ENCODE measurements at regions not wholly inside any gene's neighbourhood (a gene's known extent, or its start where the extent isn't known, plus 50 kb on each side); places are given as distances from the start of the nearest gene placed in this dataset.
"Not testable (repeated sequence)": the region's sequence is repeated elsewhere in the genome, so short reads cannot be mapped to it uniquely, and the experiment has no call there.

- Mint-ChIP-seq H3K36me3 (ENCODE audit: low read depth, unreplicated experiment) (no peaks in the 10 kb centered on the region), H3K9me3 (ENCODE audit: unreplicated experiment) (no peaks in the 10 kb centered on the region), H3K4me3 (ENCODE audit: unreplicated experiment) (no peak overlapping the region), H3K27me3 (ENCODE audit: low read depth, unreplicated experiment) (no peaks in the 10 kb centered on the region), H3K27ac (ENCODE audit: unreplicated experiment) (no peak overlapping the region), H3K4me1 (ENCODE audit: low read depth, unreplicated experiment) (no peaks in the 10 kb centered on the region)
- no peak overlapping the region for H3K4me2 ChIP-seq (ENCODE audit: low read length)
- FAIRE-seq: no peak
- H3K27me3 ChIP-seq (ENCODE audit: insufficient read depth, low read length): no peaks in the 10 kb centered on the region
- no peak overlapping the region for H3K27ac ChIP-seq (ENCODE audit: low read depth, low read length)
- H3K36me3 ChIP-seq (ENCODE audit: insufficient read depth, low read length): no peaks in the 10 kb centered on the region
- no peak for DNase-seq (ENCODE audit: low read depth)
- no peak overlapping the region for H3K9ac ChIP-seq (ENCODE audit: low read length)
- H2AFZ ChIP-seq (ENCODE audit: low read depth, low read length): no peak overlapping the region
- H3K4me3 ChIP-seq (ENCODE audit: insufficient read depth, low read depth, low read length): no peak overlapping the region
- no peaks in the 10 kb centered on the region for H3K9me3 ChIP-seq (ENCODE audit: insufficient read depth, low read depth, low read length)
- no peak for TF ChIP-seq CTCF (IDR thresholded peaks at IDR 0.05; ENCODE audit: insufficient read depth, low read depth, low read length)
- TF ChIP-seq EZH2 (IDR thresholded peaks at IDR 0.05; ENCODE audit: insufficient read depth, low read length): no peak
- no peaks in the 10 kb centered on the region for H3K79me2 ChIP-seq (ENCODE audit: insufficient read depth, low read length)
- H4K20me1 ChIP-seq (ENCODE audit: insufficient read depth, low read length): no peaks in the 10 kb centered on the region
- no peaks in the 10 kb centered on the region for H3K4me1 ChIP-seq (ENCODE audit: insufficient read depth, low read length)
Observed at GRCh38 chr4:177494791-177495190, 52.6 kb upstream of the AGA start.

- not testable (repeated sequence) for H2AFZ ChIP-seq (ENCODE audit: low read depth, low read length); H3K4me1 ChIP-seq (ENCODE audit: insufficient read depth, low read length); H3K27me3 ChIP-seq (ENCODE audit: insufficient read depth, low read length); H3K27ac Mint-ChIP-seq (ENCODE audit: unreplicated experiment); H3K9me3 ChIP-seq (ENCODE audit: insufficient read depth, low read depth, low read length); H3K4me3 ChIP-seq (ENCODE audit: insufficient read depth, low read depth, low read length); H3K4me1 Mint-ChIP-seq (ENCODE audit: low read depth, unreplicated experiment); H3K4me3 Mint-ChIP-seq (ENCODE audit: unreplicated experiment); H3K9me3 Mint-ChIP-seq (ENCODE audit: unreplicated experiment); H3K36me3 Mint-ChIP-seq (ENCODE audit: low read depth, unreplicated experiment); H3K36me3 ChIP-seq (ENCODE audit: insufficient read depth, low read length); H4K20me1 ChIP-seq (ENCODE audit: insufficient read depth, low read length); H3K27ac ChIP-seq (ENCODE audit: low read depth, low read length); FAIRE-seq; H3K79me2 ChIP-seq (ENCODE audit: insufficient read depth, low read length); H3K9ac ChIP-seq (ENCODE audit: low read length); DNase-seq (ENCODE audit: low read depth); H3K4me2 ChIP-seq (ENCODE audit: low read length); H3K27me3 Mint-ChIP-seq (ENCODE audit: low read depth, unreplicated experiment)
Observed at GRCh38 chr4:177495626-177496025, 53.4 kb upstream of the AGA start.

- no peaks in the 10 kb centered on the region for H3K4me1 ChIP-seq (ENCODE audit: insufficient read depth, low read length)
- no peaks in the 10 kb centered on the region for H3K36me3 Mint-ChIP-seq (ENCODE audit: low read depth, unreplicated experiment)
- H2AFZ ChIP-seq (ENCODE audit: low read depth, low read length): no peak overlapping the region
- H3K27me3 ChIP-seq (ENCODE audit: insufficient read depth, low read length): no peaks in the 10 kb centered on the region
- H3K4me3 ChIP-seq (ENCODE audit: insufficient read depth, low read depth, low read length): no peak overlapping the region
- H3K79me2 ChIP-seq (ENCODE audit: insufficient read depth, low read length): no peaks in the 10 kb centered on the region
- H3K4me2 ChIP-seq (ENCODE audit: low read length): no peak overlapping the region
- H3K27ac ChIP-seq (ENCODE audit: low read depth, low read length): no peak overlapping the region
- no peak for FAIRE-seq
- no peak overlapping the region for H3K9ac ChIP-seq (ENCODE audit: low read length)
- H3K4me3 Mint-ChIP-seq (ENCODE audit: unreplicated experiment): no peak overlapping the region
- no peaks in the 10 kb centered on the region for H3K36me3 ChIP-seq (ENCODE audit: insufficient read depth, low read length)
- no peaks in the 10 kb centered on the region for H3K9me3 ChIP-seq (ENCODE audit: insufficient read depth, low read depth, low read length)
- H4K20me1 ChIP-seq (ENCODE audit: insufficient read depth, low read length): no peaks in the 10 kb centered on the region
- peaks cover 2% of the 10 kb centered on the region for H3K9me3 Mint-ChIP-seq (ENCODE audit: unreplicated experiment)
- no peaks in the 10 kb centered on the region for H3K27me3 Mint-ChIP-seq (ENCODE audit: low read depth, unreplicated experiment)
- TF ChIP-seq CTCF (IDR thresholded peaks at IDR 0.05; ENCODE audit: insufficient read depth, low read depth, low read length) (no peak), EZH2 (IDR thresholded peaks at IDR 0.05; ENCODE audit: insufficient read depth, low read length) (no peak)
- no peak overlapping the region for H3K27ac Mint-ChIP-seq (ENCODE audit: unreplicated experiment)
- H3K4me1 Mint-ChIP-seq (ENCODE audit: low read depth, unreplicated experiment): no peaks in the 10 kb centered on the region
- DNase-seq (ENCODE audit: low read depth): no peak
Observed at GRCh38 chr4:177499537-177499936, 57.3 kb upstream of the AGA start.
